H1 (cell line): ENCODE measurements at regions not wholly inside any gene's neighbourhood (a gene's known extent, or its start where the extent isn't known, plus 50 kb on each side); places are given as distances from the start of the nearest gene placed in this dataset.
"Not testable (repeated sequence)": the region's sequence is repeated elsewhere in the genome, so short reads cannot be mapped to it uniquely, and the experiment has no call there.

Source experiments
- ATF2 ChIP-seq: IDR thresholded peaks from 2 replicates; pipeline ENCODE4 v1.6.1; 2012; ENCODE audit warnings: low read length, inconsistent platforms
- BCL11A ChIP-seq, 2 experiments: IDR thresholded peaks; one replicate each; pipeline ENCODE4 v1.6.1; 2011; ENCODE audit warnings: low read depth in 2 of 2, low read length in 2 of 2, mild to moderate bottlenecking in 2 of 2
- BRCA1 ChIP-seq: IDR thresholded peaks from 2 replicates; pipeline ENCODE4 v1.6.1; 2012; ENCODE audit warnings: low read depth, low read length, improper control_type of control experiment
- CBX8 ChIP-seq: fragments of 300-800, 300-1000 bp; sonication (generic); IDR thresholded peaks from 2 replicates; pipeline ENCODE4 v1.7.1; 2016; ENCODE audit warnings: low read depth, low read length, borderline replicate concordance
- CTCF ChIP-seq, 3 experiments: IDR thresholded peaks; 1 replicate in 2 of 3; 2 replicates in 1 of 3; pipeline versions ENCODE4 v1.5.1 to v1.6.1; 2011; ENCODE audit warnings: low read length in 3 of 3, mild to moderate bottlenecking in 3 of 3, inconsistent platforms in 2 of 3, low read depth in 1 of 3, moderate library complexity in 1 of 3; ENCODE audit not compliant: insufficient read depth in 1 of 3; ENCODE audit errors: control extremely low read depth in 1 of 3
- E2F6 ChIP-seq: IDR thresholded peaks from 2 replicates; pipeline ENCODE4 v1.6.1; 2012; ENCODE audit warnings: inconsistent platforms
- POLR2A ChIP-seq, 2 experiments: IDR thresholded peaks; 1 replicate in 1 of 2; 2 replicates in 1 of 2; pipeline ENCODE4 v1.6.1; 2011; ENCODE audit warnings: low read depth in 2 of 2, low read length in 2 of 2, mild to moderate bottlenecking in 2 of 2; ENCODE audit errors: control extremely low read depth in 1 of 2
- SUZ12 ChIP-seq: fragments of 200-600 bp; sonication (generic); IDR thresholded peaks from 2 replicates; pipeline ENCODE4 v1.6.1; 2012; ENCODE audit warnings: mild to moderate bottlenecking, inconsistent platforms, low read length, moderate library complexity, mixed read lengths
- TAF1 ChIP-seq: IDR thresholded peaks from 2 replicates; pipeline ENCODE4 v1.6.1; 2011; ENCODE audit warnings: mild to moderate bottlenecking, low read depth, low read length
- TCF12 ChIP-seq: IDR thresholded peaks from 2 replicates; pipeline ENCODE4 v1.6.1; 2011; ENCODE audit warnings: low read depth, mild to moderate bottlenecking, low read length

- not testable (repeated sequence) for TF ChIP-seq TCF12; E2F6; ATF2; BRCA1; POLR2A (IDR thresholded peaks at IDR 0.05; ENCODE audit: control extremely low read depth in 1 of 2, low read depth in 2 of 2, low read length in 2 of 2); SUZ12; CBX8; CTCF (IDR thresholded peaks at IDR 0.05; ENCODE audit: control extremely low read depth in 1 of 3, insufficient read depth in 1 of 3, low read depth in 1 of 3, low read length in 3 of 3); TAF1; BCL11A (IDR thresholded peaks at IDR 0.05; ENCODE audit: low read depth in 2 of 2, low read length in 2 of 2)
Measured at GRCh38 chrY:6316419-6316818, 70.4 kb downstream of the TSPY2 start.
